ENCODE measurements at regions not wholly inside any gene's neighbourhood (a gene's known extent, or its start where the extent isn't known, plus 50 kb on each side); places are given as distances from the start of the nearest gene placed in this dataset.

DNA sequence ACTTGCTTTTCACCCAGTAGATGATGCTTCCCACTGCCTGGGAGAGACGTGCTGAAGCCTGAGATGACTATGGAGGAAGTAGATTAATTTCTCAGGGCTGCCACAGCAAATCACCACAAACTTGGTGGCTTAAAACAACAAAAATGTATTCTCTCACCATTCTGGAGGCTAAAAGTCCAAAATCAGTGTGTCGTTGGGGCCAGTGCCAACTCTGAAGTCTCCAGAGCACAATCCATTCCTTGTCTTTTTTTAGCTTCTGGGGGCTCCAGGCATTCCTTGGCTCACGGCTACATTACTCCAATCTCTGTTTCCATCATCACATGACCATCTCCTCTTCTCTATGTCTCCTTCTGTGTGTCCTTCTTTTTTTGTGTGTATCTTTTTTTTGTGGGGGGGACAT, 105.8 kb upstream of the C1QTNF7 start:
- no peak overlapping the region for H2AK5ac ChIP-seq (ENCODE audit: low read length)
- no peak overlapping the region for H2BK120ac ChIP-seq (ENCODE audit: low read depth, low read length)
- no peaks in the 10 kb centered on the region for H3K36me3 ChIP-seq (ENCODE audit: control insufficient read depth, insufficient read depth, low read length)
- no peak overlapping the region for H3K18ac ChIP-seq (ENCODE audit: low read length)
- H3K56ac ChIP-seq (ENCODE audit: low read length) = no peak overlapping the region
- DNase-seq = no peak
- H3K23ac ChIP-seq (ENCODE audit: low read length) = no peak overlapping the region
- no peak overlapping the region for H3K4me2 ChIP-seq (ENCODE audit: low read length)
- no peaks in the 10 kb centered on the region for H3K79me2 ChIP-seq (ENCODE audit: control insufficient read depth, insufficient read depth, low read length)
- no CpG with 5 or more reads among the region's 3 CpGs for WGBS (ENCODE audit: extremely low coverage, insufficient coverage, low lambda C conversion rate)
- H3K27ac ChIP-seq (ENCODE audit: low read depth, low read length) = no peak overlapping the region
- H3K27me3 ChIP-seq (ENCODE audit: insufficient read depth, low read length, poor library complexity) = no peaks in the 10 kb centered on the region
- no peak overlapping the region for H3K9ac ChIP-seq (ENCODE audit: low read length)
- H3K4ac ChIP-seq (ENCODE audit: low read depth, low read length) = no peak overlapping the region
- H3K79me1 ChIP-seq (ENCODE audit: low read length) = no peaks in the 10 kb centered on the region
- no peak overlapping the region for H2BK5ac ChIP-seq (ENCODE audit: low read length)
- no peak overlapping the region for H4K5ac ChIP-seq (ENCODE audit: low read length)
- H2BK15ac ChIP-seq (replicated peaks; ENCODE audit: low read depth) = no peak overlapping the region
- no peak overlapping the region for H3K4me3 ChIP-seq (ENCODE audit: low read length)
- H3K4me1 ChIP-seq (ENCODE audit: control insufficient read depth, low read depth, low read length) = no peaks in the 10 kb centered on the region
- H4K8ac ChIP-seq (ENCODE audit: low read depth, low read length) = no peak overlapping the region

DNA sequence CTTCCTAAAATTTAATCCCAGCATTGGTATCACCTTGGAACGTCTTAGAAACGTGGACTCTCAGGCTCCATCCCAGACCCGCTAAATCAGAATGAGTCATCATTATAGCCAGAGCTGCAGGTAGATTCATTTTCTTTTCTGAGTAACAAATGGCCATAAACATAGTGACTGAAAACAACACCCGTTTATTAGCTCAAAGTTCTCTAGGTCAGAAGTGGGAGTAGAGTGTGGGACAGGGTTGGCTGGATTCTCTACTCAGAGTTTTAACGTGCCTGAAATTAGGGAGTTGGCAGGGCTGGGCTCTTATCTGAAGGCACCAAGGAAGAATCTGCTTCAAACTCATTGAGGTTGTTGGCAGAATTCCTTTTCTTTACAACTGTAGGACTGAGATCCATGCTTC, 101.8 kb upstream of the C1QTNF7 start:
- Histone ChIP-seq H3K4me2 (ENCODE audit: low read length) (no peak overlapping the region), H3K27ac (ENCODE audit: low read depth, low read length) (no peak overlapping the region), H3K79me2 (ENCODE audit: control insufficient read depth, insufficient read depth, low read length) (no peaks in the 10 kb centered on the region), H3K4ac (ENCODE audit: low read depth, low read length) (no peak overlapping the region), H3K27me3 (ENCODE audit: insufficient read depth, low read length, poor library complexity) (no peaks in the 10 kb centered on the region), H4K8ac (ENCODE audit: low read depth, low read length) (no peak overlapping the region), H4K5ac (ENCODE audit: low read length) (no peak overlapping the region), H3K36me3 (ENCODE audit: control insufficient read depth, insufficient read depth, low read length) (no peaks in the 10 kb centered on the region), H3K9ac (ENCODE audit: low read length) (no peak overlapping the region), H2BK120ac (ENCODE audit: low read depth, low read length) (no peak overlapping the region), H3K23ac (ENCODE audit: low read length) (no peak overlapping the region), H2BK5ac (ENCODE audit: low read length) (no peak overlapping the region), H3K56ac (ENCODE audit: low read length) (no peak overlapping the region), H2BK15ac (replicated peaks; ENCODE audit: low read depth) (no peak overlapping the region), H3K18ac (ENCODE audit: low read length) (no peak overlapping the region), H3K79me1 (ENCODE audit: low read length) (no peaks in the 10 kb centered on the region), H3K4me3 (ENCODE audit: low read length) (no peak overlapping the region), H3K4me1 (ENCODE audit: control insufficient read depth, low read depth, low read length) (no peaks in the 10 kb centered on the region), H2AK5ac (ENCODE audit: low read length) (no peak overlapping the region)
- no peak for DNase-seq
- WGBS (ENCODE audit: extremely low coverage, insufficient coverage, low lambda C conversion rate) = no CpG with 5 or more reads among the region's 5 CpGs

DNA sequence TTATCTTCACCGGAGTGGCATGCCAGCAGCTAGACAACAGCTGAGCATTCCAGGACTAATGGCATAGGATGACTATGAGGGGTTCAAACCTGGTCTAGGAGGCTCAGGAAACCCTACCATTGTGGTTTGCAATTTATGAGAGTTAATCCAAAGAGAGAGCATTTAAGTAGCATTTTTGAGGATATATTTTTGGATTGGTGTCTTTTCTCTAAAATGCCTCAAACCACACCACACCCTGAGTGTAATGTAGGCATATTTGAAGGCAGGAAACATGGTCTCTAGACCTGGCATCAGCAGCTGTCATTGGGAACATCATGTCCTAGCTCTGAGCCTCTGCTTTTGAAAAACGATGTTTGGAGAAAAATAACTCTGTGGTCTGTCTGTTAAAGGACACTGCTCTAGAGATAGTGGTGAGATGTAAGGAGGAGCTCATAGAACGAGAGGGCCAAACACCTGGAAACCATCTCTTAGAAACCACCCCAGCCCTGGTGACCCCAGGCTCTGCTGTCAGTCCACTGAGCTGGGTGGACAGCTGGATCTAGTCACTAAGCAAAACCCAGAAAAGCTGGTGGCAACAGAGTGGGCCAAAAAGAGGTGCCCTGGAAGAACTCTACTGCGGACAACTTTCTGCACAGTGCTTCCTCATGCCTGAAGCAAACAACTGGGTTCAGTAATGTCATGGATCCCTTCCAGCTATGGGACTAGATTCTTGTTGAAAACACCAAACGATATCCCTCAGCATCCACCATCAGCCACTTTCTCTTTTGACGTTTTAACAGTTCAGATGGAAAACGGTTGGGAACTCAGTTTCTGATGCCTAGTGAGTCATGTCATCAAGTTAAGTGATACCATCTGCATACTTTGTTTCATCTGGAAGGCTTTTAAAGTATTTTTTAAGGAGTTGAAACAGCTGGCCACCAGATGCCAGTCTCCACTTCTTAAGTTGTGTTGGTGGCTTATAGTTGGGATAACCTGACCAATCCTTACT, 100.2 kb upstream of the C1QTNF7 start:
- Histone ChIP-seq H3K18ac (ENCODE audit: low read length) (no peak overlapping the region), H3K4me3 (ENCODE audit: low read length) (no peak overlapping the region), H3K4ac (ENCODE audit: low read depth, low read length) (no peak overlapping the region), H3K23ac (ENCODE audit: low read length) (no peak overlapping the region), H3K4me2 (ENCODE audit: low read length) (no peak overlapping the region), H3K79me1 (ENCODE audit: low read length) (no peaks in the 10 kb centered on the region), H3K9ac (ENCODE audit: low read length) (no peak overlapping the region), H4K8ac (ENCODE audit: low read depth, low read length) (no peak overlapping the region), H4K5ac (ENCODE audit: low read length) (no peak overlapping the region), H3K79me2 (ENCODE audit: control insufficient read depth, insufficient read depth, low read length) (no peaks in the 10 kb centered on the region), H3K56ac (ENCODE audit: low read length) (no peak overlapping the region), H3K27me3 (ENCODE audit: insufficient read depth, low read length, poor library complexity) (no peaks in the 10 kb centered on the region), H2BK120ac (ENCODE audit: low read depth, low read length) (no peak overlapping the region), H3K27ac (ENCODE audit: low read depth, low read length) (no peak overlapping the region), H2BK15ac (replicated peaks; ENCODE audit: low read depth) (no peak overlapping the region), H3K4me1 (ENCODE audit: control insufficient read depth, low read depth, low read length) (no peaks in the 10 kb centered on the region), H2AK5ac (ENCODE audit: low read length) (no peak overlapping the region), H3K36me3 (ENCODE audit: control insufficient read depth, insufficient read depth, low read length) (no peaks in the 10 kb centered on the region), H2BK5ac (ENCODE audit: low read length) (no peak overlapping the region)
- WGBS (ENCODE audit: extremely low coverage, insufficient coverage, low lambda C conversion rate) = no CpG with 5 or more reads among the region's 7 CpGs
- DNase-seq = peak; percentile 21

DNA sequence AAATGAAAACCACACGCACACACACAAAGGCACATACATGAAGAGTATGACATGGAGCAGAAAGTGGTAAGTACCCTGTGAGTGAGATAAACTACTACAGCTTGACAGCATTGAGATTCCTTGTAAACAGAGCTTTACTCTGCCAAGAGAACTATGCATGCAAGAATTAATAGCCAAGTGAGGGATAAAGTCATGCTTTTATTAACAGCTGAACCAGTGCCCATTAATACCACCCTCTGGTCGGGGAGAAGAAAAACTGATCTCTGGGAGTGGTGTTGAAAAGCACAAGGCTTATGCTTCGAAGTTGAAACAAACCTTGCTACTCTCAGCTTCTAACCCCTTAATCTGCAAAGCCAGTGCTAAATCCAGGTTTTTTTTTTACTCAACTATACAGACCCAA, 95.9 kb upstream of the C1QTNF7 start:
- Histone ChIP-seq H3K18ac (ENCODE audit: low read length) (no peak overlapping the region), H2BK120ac (ENCODE audit: low read depth, low read length) (no peak overlapping the region), H3K9ac (ENCODE audit: low read length) (no peak overlapping the region), H2AK5ac (ENCODE audit: low read length) (no peak overlapping the region), H3K56ac (ENCODE audit: low read length) (no peak overlapping the region), H3K79me1 (ENCODE audit: low read length) (no peaks in the 10 kb centered on the region), H4K5ac (ENCODE audit: low read length) (no peak overlapping the region), H3K27me3 (ENCODE audit: insufficient read depth, low read length, poor library complexity) (no peaks in the 10 kb centered on the region), H3K27ac (ENCODE audit: low read depth, low read length) (no peak overlapping the region), H2BK5ac (ENCODE audit: low read length) (no peak overlapping the region), H3K4me1 (ENCODE audit: control insufficient read depth, low read depth, low read length) (peaks cover 2% of the 10 kb centered on the region), H3K79me2 (ENCODE audit: control insufficient read depth, insufficient read depth, low read length) (no peaks in the 10 kb centered on the region), H2BK15ac (replicated peaks; ENCODE audit: low read depth) (no peak overlapping the region), H3K4ac (ENCODE audit: low read depth, low read length) (no peak overlapping the region), H3K4me2 (ENCODE audit: low read length) (no peak overlapping the region), H3K36me3 (ENCODE audit: control insufficient read depth, insufficient read depth, low read length) (no peaks in the 10 kb centered on the region), H3K23ac (ENCODE audit: low read length) (no peak overlapping the region), H3K4me3 (ENCODE audit: low read length) (no peak overlapping the region), H4K8ac (ENCODE audit: low read depth, low read length) (no peak overlapping the region)
- no peak for DNase-seq
- no CpG with 5 or more reads among the region's 3 CpGs for WGBS (ENCODE audit: extremely low coverage, insufficient coverage, low lambda C conversion rate)

DNA sequence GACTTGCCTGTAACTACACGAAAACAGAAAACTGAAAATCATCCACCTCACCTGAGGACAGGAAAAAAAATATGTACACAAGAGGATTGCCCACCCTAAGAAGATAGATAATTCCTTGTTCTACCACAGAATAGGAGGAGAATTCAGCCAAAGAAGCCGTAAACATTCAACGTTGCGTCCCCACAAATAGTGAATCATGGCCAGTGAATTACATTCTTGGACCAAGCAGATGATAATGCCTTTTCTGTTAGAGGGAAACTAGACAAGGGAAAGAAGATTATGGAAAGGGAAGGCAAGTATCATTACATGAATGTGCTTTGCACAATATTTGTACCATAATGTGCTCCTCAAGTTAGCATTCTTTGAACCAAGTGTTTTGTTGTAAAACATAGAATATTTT, 95.5 kb upstream of the C1QTNF7 start:
- Histone ChIP-seq H4K8ac (ENCODE audit: low read depth, low read length) (no peak overlapping the region), H2BK5ac (ENCODE audit: low read length) (no peak overlapping the region), H3K79me1 (ENCODE audit: low read length) (no peaks in the 10 kb centered on the region), H2BK15ac (replicated peaks; ENCODE audit: low read depth) (no peak overlapping the region), H3K56ac (ENCODE audit: low read length) (no peak overlapping the region), H3K79me2 (ENCODE audit: control insufficient read depth, insufficient read depth, low read length) (no peaks in the 10 kb centered on the region), H3K9ac (ENCODE audit: low read length) (no peak overlapping the region), H2AK5ac (ENCODE audit: low read length) (no peak overlapping the region), H3K4me1 (ENCODE audit: control insufficient read depth, low read depth, low read length) (peaks cover 2% of the 10 kb centered on the region), H3K27me3 (ENCODE audit: insufficient read depth, low read length, poor library complexity) (no peaks in the 10 kb centered on the region), H3K4ac (ENCODE audit: low read depth, low read length) (no peak overlapping the region), H4K5ac (ENCODE audit: low read length) (no peak overlapping the region), H3K18ac (ENCODE audit: low read length) (no peak overlapping the region), H3K4me3 (ENCODE audit: low read length) (no peak overlapping the region), H3K27ac (ENCODE audit: low read depth, low read length) (no peak overlapping the region), H3K36me3 (ENCODE audit: control insufficient read depth, insufficient read depth, low read length) (no peaks in the 10 kb centered on the region), H3K4me2 (ENCODE audit: low read length) (no peak overlapping the region), H3K23ac (ENCODE audit: low read length) (no peak overlapping the region), H2BK120ac (ENCODE audit: low read depth, low read length) (no peak overlapping the region)
- DNase-seq = no peak
- WGBS (ENCODE audit: extremely low coverage, insufficient coverage, low lambda C conversion rate) = no CpG with 5 or more reads among the region's 4 CpGs

Data from mesendoderm (in vitro differentiated cells).